SH-SY5Y (cell line): ENCODE measurements at regions not wholly inside any gene's neighbourhood (a gene's known extent, or its start where the extent isn't known, plus 50 kb on each side); places are given as distances from the start of the nearest gene placed in this dataset.

ENCODE experiments used
- GATA2 ChIP-seq: IDR thresholded peaks from 2 replicates; pipeline ENCODE4 v1.6.1; 2011; ENCODE audit warnings: mild to moderate bottlenecking, low read depth, low read length
- GATA3 ChIP-seq: IDR thresholded peaks from 2 replicates; pipeline ENCODE4 v1.6.1; 2011; ENCODE audit warnings: low read depth, mild to moderate bottlenecking, low read length, moderate library complexity

DNA sequence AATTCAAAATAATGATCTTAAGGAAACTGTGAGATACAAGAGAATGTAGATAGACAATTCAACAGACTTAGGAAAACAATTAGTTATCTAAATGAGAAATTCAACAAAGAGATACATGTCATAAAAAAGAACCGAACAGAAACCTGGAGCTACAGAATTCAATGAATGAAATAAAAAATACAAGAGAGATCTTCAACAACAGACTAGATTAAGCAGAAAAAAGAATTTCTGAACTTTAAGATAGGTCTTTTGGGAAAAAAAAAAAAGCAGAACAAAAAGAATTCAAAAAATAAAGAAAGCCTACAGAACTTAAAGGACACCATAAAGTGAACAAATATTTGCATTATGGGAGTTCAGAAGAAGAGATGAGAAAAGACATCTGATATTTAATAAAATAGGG, 129.1 kb upstream of the FOXK1 start:
- TF ChIP-seq GATA3 (no peak), GATA2 (no peak)

DNA sequence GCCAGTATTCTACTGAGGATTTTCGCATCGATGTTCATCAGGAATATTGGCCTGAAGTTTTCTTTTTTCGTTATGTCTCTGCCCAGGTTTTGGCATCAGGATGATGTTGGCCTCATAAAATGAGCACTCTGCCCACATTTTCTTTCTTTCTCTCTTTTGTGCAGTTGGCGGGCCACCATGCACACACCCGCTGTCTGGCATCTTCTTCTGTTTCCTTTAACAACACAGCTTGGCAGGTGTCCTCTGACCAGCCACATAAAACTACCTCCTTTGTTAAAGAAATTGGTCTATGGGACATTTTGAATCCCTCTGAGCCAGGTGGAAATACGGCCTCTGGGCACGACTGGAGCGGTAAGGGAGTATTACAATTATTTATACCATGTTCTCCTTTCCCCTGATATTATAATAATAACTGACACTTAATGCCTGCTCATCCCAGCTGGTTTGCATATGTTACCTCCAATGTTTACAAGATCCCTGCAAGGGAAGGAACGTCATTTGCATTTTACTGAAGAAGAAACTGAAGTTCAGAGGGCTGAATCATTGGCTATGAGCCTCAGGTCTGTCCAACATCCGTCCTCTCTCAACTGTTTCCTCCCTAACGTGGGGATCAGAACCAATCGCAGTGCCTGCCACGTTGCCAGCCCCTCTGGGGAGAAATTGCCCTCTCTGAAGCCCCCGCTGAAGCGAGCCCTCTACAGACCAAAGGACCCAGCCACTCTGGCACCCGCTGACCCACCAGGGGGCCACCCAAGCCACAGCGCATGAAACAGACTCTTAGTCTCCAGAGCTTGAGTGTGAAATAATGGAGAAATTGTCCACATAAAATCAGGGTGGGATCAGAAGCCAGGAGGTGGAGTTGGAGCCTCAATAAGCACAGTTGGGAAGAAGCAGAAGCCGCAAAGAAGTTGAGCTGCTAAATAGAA, 125.0 kb upstream of the FOXK1 start:
- TF ChIP-seq GATA3, result no peak
- no peak for TF ChIP-seq GATA2

DNA sequence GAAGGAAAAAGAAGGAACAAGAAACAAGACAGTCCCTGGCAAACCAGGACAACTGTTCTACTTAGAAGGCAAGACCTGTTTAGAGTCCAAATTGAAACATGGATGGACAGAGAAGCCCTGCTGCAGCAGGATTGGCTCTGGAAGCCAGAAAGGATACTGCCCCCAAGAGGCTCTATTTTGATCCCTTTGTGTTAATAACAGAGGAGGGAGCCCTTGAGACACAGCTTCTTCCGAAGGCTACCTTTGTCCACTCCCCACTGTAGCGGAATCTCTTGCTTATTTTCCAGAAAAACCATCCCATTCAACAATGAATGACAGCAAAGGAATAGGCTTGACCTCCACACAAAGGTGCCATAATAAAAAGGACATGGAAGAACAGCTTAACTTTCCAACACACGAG, 120.3 kb upstream of the FOXK1 start:
- TF ChIP-seq GATA2 (no peak), GATA3 (no peak)

DNA sequence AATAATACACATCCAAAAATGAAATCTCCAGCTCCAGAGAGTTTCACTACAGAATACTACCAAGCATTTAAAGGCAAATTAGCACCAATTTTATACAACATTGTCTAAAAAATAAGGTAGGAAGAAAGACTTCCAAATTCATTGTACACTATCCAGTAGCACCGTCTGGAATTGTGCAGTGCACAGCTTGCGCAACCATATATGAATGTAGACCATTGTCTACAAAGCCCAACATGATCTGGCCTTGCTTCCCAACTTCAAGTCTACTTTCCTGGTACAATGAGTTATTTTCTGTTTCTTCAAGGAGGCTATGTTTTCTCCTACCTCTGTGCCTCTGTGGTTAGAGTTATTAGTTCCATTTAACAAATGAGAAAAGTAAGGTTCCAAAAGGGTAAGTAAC, 115.4 kb upstream of the FOXK1 start:
- TF ChIP-seq GATA3 (no peak), GATA2 (no peak)

DNA sequence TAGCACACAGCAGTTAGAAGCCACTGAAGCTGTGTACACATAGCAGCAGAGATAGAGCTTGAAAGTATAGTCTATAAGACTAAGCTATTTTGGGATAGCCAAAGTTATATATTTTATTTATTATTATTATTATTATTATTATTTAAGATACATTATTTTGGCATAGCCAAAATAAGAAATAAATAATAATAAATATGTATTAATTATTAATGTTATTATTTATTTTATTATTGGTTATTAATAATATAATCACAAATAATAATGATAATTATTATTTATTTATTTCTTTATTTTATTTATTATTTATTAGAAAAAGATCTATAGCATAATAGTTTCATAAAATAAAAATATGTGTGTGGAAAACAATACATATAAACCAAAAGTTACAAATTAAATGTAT, 107.2 kb upstream of the FOXK1 start:
- TF ChIP-seq GATA2 (no peak), GATA3 (no peak)

DNA sequence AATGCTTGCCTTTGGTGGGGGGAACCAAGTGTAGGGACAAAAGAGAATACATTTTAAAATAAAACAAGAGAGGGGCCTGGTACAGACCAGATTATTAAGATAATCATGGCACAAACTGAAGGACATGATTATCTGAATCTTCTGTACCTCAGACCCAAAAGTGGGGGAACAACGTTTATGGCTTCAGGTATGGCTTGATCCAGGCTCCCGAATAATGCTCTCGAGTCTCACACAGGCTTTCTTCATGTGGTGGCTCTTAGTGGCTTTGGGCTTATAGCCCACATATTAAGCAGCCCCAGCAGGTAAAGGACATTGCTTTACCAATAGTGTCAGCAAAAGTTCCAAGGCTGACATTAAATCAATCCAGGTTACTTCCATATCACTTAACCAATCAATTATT, 106.8 kb upstream of the FOXK1 start:
- TF ChIP-seq GATA2, result no peak
- TF ChIP-seq GATA3, result no peak

DNA sequence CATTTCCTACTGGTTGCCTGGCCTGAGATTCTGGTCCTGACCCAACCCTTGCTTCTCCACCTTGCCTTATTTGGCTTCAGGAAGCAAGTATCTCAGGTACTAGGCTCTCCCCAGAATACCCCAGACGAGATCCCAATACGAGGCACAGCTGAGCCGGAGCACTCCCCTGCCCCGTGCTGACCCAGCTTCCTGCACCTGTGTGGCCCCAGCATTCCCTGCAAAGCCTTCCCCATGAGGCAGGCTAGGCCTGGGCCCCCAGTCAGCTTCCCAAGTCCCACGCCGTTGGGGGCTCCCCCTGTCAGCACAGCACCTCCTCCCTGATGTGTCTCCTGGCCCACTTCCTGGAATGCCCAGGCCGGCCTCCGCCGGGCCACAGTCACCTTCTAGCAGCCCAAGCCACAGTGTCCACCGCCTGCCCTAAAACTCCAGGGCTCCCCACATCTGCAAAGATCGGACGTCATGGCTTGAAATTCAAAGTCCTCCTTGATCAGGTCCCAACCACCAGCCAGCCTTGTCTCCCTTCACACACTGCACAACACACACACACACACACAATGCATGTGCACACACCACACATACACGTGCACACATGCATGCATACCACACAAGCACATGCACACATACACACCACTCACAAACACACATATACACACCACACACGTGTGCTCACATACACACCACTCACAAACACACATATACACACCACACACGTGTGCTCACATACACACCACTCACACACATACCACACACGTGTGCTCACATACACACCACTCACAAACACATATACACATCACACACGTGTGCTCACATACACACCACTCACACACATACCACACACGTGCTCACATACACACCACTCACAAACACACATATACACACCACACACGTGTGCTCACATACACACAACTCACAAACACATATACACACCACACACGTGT, 78.9 kb upstream of the FOXK1 start:
- no peak for TF ChIP-seq GATA3
- no peak for TF ChIP-seq GATA2

DNA sequence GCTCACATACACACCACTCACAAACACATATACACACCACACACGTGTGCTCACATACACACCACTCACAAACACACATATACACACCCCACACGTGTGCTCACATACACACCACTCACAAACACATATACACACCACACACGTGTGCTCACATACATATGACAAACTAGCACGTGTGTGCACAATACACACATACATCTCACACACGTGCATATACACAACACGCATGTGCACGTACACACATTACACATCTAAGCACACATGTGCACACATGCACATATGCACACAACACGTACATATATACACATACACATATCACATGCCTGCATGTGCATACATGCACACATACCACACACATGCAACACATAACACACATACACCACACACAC, 78.3 kb upstream of the FOXK1 start:
- TF ChIP-seq GATA3, result no peak
- TF ChIP-seq GATA2, result no peak

DNA sequence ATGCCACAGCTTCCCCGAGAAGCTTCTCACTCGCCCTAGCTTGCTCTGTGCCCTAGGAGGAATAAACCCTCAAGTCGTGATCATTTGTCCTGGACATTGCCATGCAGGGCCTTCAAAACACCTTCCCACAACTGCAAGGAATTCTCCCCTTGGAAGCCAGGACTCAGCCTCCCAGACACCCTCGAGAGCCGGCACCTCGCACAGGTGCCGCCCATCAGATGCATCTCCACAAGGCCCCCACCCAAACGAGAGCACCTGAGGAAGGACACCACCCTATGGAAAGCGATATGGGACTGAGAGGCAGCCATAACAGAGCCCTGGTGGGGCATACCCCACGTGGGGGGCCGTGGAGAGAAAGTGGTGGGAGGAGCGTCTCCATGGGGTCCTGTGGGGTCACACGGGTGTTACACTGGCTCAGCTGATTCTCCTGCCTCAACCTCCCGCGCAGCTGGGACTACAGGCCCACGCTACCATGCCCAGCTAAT, 77.6 kb upstream of the FOXK1 start:
- TF ChIP-seq GATA2 (no peak), GATA3 (no peak)

DNA sequence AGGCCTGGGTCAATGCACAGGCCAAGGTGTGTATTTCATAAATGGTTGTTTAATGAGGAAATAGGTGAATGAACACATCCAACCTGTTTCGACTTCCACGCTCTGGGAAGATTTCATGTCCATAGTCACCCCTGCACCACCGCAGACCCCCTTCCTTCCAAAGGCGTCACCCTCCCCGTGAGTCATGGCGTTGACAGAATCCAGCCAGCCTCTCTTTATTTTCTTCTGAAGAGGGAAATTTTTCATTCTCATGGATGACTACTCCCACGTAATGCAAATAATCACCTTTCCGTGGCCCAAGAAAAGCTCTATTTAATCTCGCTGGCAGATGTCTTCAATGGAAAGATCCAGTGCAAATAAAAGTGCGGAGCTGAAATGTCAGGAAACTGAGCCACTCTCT, 75.3 kb upstream of the FOXK1 start:
- no peak for TF ChIP-seq GATA3
- no peak for TF ChIP-seq GATA2

DNA sequence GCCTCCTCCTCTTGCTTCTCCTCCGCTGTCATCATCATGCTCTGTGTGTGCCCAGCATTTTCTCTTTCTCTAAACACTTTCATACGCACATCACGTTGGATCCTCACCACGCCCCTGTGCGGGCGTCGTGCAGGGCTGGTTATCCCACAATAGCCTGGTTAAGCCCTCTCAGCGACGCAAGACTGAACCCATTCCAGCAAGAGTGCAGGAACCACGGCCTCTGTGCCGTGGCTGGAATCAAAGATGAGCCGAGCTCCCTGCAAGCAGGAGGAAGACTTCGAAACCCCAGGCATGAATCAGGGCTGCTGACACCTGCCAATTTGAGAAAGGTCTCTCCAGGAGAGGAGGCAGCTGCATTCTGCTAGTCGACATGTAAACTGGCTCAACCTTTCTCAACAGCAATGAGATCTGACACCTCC, 74.8 kb upstream of the FOXK1 start:
- TF ChIP-seq GATA3 (no peak), GATA2 (no peak)

DNA sequence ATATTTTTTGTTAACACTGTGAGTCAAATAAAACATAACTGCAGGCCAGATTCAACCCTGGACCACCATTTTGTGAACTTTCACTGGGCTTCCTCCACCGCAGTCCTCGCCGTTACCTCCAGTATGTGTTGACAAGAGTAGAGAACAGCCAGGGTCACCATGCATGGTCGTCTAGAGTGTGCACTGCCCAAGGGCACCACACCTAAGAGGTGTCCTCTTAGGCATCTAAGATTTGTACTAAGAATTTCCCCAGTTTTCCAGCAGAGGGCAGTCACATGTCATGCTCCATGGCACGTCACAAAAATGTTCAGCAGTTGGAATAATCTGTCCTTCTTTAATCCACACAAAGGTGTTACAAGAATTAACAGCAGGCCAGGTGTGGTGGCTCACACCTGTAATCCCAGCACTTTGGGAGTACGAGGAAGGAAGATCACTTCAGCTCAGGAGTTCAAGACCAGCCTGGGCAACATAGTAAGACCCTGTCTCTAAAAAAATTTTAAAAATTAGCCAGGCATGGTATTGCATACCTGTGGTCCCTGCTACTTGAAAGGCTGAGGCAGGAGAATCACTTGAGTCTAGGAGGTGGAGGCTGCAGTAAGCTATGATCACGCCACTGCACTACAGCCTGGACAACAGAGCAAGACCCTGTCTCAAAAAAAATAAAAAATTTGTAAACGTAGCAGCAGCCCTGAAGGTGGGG, 71.2 kb upstream of the FOXK1 start:
- TF ChIP-seq GATA3, result no peak

DNA sequence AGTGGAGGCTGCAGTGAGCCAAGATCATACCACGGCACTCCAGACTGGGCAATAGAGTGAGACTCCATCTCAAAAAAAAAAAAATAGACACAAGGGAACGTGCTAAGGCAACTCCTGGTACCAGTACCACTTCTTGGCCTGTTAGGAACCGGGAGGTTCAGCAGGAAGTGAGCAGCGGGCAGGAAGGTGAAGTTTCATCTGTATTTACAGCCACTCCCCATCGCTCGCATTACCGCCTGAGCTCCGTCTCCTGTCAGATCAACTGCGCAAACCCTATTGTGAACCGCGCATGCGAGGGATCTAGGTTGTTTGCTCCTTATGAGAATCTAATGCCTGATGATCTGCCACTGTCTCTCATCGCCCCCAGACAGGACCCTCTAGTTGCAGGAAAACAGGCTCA, 69.9 kb upstream of the FOXK1 start:
- TF ChIP-seq GATA2, result no peak
